ENCODE measurements at regions not wholly inside any gene's neighbourhood (a gene's known extent, or its start where the extent isn't known, plus 50 kb on each side); places are given as distances from the start of the nearest gene placed in this dataset.

- TF ChIP-seq POLR2A (IDR thresholded peaks at IDR 0.05) (no peak), CTCF (IDR thresholded peaks at IDR 0.05) (no peak)
Measured at GRCh38 chr2:180505203-180505602, 475.2 kb upstream of the UBE2E3 start.
